ENCODE measurements at regions not wholly inside any gene's neighbourhood (a gene's known extent, or its start where the extent isn't known, plus 50 kb on each side); places are given as distances from the start of the nearest gene placed in this dataset.

DNA sequence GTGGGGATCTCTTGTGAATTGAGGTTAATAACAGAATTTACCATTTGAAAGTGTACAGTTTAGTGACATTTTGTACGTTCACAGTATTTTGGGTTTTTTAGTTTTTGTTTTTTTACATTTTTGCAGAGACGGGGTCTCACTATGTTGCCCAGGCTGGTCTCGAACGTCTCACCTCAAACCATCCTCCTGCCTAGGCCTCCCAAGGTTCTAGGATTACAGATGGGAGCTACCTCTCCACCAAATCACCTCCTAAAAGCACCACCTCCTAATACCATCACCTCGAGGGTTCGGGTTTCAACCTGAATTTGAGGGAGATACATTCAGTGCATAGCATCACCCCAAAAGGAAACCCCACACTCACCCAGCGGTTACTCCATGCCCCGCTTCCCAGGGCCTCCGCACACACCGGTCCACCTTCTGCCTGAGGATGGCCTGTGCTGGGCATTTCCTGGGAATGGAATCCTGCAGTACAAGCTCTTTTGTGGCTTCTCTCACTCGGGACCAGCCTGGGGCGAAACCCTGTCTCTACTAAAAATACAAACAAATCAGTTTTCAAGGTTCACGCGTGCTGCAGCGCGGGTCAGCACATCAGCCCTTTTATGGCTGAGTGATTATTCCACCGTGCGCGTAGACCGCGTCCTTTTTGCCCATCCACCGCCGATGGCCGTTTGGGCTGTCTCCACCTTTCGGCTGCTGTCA, 182.7 kb upstream of the CIBAR2 start:
- peak overlapping the region in 1 of 3 experiments; percentile 46 for H3K27ac Mint-ChIP-seq
- H3K4me3 Mint-ChIP-seq, result no peak overlapping the region
- TF ChIP-seq, protein P1, sequence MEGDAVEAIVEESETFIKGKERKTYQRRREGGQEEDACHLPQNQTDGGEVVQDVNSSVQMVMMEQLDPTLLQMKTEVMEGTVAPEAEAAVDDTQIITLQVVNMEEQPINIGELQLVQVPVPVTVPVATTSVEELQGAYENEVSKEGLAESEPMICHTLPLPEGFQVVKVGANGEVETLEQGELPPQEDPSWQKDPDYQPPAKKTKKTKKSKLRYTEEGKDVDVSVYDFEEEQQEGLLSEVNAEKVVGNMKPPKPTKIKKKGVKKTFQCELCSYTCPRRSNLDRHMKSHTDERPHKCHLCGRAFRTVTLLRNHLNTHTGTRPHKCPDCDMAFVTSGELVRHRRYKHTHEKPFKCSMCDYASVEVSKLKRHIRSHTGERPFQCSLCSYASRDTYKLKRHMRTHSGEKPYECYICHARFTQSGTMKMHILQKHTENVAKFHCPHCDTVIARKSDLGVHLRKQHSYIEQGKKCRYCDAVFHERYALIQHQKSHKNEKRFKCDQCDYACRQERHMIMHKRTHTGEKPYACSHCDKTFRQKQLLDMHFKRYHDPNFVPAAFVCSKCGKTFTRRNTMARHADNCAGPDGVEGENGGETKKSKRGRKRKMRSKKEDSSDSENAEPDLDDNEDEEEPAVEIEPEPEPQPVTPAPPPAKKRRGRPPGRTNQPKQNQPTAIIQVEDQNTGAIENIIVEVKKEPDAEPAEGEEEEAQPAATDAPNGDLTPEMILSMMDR (IDR thresholded peaks at IDR 0.05; ENCODE audit: unreplicated experiment in 3 of 3), result no peak
- H3K36me3 Mint-ChIP-seq (ENCODE audit: low read depth), result peaks cover 6% of the 10 kb centered on the region
- peaks cover 43% of the 10 kb centered on the region for H3K4me1 Mint-ChIP-seq
- H3K27me3 Mint-ChIP-seq (ENCODE audit: low read depth), result no peaks in the 10 kb centered on the region
- H3K9me3 Mint-ChIP-seq, result no peaks in the 10 kb centered on the region

DNA sequence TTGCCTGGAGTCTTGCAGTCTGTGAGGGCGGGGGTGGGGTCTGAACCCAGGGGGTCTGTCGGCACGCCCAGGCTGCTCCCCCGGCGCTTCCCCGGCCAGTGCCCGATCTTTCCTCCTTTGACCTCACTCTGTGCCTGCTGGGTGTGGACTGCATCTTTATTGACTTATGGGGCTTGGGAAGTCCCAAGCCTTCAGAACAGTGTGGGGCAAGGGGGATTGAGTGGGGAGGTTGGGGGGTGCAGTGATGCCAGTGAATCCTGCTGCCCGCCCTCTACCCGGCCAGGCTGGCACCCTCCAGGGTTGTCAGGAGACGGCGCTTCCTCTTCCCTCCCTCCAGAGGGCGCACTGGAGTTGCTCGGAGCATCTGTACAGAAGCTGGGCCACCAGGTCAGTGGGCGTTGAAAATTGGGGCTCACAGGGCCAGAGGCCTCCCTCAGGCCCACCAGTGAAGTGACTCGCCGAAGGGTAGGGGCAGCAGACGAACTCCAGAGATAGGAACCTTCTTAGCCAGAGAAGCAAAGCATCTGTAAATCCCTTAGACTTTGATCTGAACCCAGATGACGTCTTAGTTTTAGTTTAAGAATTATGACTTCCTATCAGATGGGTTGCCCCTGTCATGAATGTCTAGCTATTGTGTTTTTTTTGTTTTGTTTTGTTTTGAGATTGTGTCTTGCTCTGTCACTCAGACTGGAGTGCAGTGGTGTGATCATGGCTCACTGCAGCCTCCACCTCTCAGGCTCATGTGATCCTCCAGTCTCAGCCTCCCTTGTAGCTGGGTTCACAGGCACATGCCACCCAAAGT, 184.8 kb upstream of the CIBAR2 start:
- Mint-ChIP-seq H3K4me1 (peaks cover 57% of the 10 kb centered on the region), H3K27ac (peak overlapping the region in 2 of 3 experiments; percentile 83 to 87), H3K4me3 (no peak overlapping the region), H3K27me3 (ENCODE audit: low read depth) (peaks cover 8% of the 10 kb centered on the region), H3K9me3 (no peaks in the 10 kb centered on the region), H3K36me3 (ENCODE audit: low read depth) (peaks cover 6% of the 10 kb centered on the region)
- TF ChIP-seq, protein P1 (IDR thresholded peaks at IDR 0.05; ENCODE audit: unreplicated experiment in 3 of 3), result peak; percentile 49 to 58 (median 51)

DNA sequence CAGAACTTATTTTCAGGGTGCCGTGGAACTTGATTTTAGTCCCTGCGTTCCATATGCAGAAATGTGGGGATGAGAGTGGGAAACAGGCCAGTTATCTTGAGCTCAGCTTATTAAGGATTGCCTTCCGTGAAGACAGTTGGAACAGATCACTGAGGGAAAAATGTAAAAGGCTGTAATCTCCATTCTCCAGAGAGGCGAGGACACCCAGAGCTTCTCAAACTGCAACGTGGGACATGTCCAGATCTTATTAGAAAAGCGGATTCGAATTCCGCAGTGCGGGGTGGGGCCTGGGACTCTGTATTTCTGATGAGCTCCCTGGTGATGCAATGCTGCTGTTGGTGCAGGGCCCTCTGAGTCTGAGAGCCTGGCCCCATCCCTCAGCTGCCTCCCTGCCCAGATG, 185.6 kb upstream of the CIBAR2 start:
- peak overlapping the region in 2 of 3 experiments; percentile 83 to 87 for H3K27ac Mint-ChIP-seq
- H3K4me1 Mint-ChIP-seq, result peaks cover 64% of the 10 kb centered on the region
- H3K4me3 Mint-ChIP-seq, result no peak overlapping the region
- H3K27me3 Mint-ChIP-seq (ENCODE audit: low read depth), result peaks cover 9% of the 10 kb centered on the region
- peaks cover 6% of the 10 kb centered on the region for H3K36me3 Mint-ChIP-seq (ENCODE audit: low read depth)
- TF ChIP-seq, protein P1 (IDR thresholded peaks at IDR 0.05; ENCODE audit: unreplicated experiment in 3 of 3), result no peak
- H3K9me3 Mint-ChIP-seq, result no peaks in the 10 kb centered on the region

DNA sequence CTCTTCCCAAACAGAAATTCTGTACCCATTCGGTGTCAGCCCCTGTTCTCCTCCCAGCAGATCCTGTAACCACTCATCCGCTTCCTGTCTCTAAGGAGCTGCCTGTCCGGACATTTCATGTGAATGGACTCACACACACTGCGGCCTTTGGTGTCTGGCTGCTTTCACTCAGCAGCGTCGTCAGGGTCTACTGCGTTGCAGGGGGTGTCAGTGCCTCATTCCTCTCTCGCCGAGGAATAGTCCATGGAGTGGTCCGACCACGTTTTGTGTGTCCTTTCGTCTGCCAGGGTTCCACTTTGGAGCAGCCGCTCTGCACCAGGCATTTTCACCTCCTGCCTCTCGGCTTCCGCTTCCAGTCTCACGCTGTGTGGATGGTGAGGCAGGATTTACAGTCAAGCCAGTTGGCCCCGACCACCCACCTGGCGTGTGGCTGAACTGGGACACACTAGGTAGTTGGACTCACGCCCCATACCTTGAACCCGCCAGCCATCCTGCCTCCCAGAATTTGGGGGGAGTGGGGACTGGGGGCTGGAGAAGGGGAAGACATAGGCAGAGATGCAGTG, 188.2 kb upstream of the CIBAR2 start:
- peaks cover 50% of the 10 kb centered on the region for H3K4me1 Mint-ChIP-seq
- peak overlapping the region; percentile 69 to 77 (median 72) for H3K27ac Mint-ChIP-seq
- H3K4me3 Mint-ChIP-seq, result peak overlapping the region in 1 of 3 experiments; percentile 1

DNA sequence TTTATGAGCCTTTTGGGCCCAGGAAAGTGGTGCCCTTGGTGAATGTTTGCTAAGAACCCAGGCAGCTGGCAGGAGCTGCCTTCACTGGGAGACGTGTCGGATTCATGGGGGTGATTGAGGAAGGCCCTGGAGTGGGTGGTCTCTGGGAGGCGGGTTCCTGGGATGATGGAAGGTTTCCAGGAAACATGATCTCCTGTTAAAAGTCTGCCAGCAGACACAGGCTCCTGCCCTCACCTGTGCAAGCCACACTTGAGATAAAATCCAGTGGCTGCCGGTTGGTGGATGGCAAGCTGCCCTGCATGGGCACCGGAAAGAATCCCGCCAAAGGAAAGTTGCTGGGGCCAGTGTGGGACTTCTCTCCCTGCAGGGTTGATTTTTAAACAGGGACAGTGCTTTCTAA, 189.0 kb upstream of the CIBAR2 start:
- no peaks in the 10 kb centered on the region for H3K9me3 Mint-ChIP-seq
- peaks cover 9% of the 10 kb centered on the region for H3K27me3 Mint-ChIP-seq (ENCODE audit: low read depth)
- TF ChIP-seq, protein P1 (IDR thresholded peaks at IDR 0.05; ENCODE audit: unreplicated experiment in 3 of 3), result no peak
- peak overlapping the region; percentile 27 to 77 (median 41) for H3K27ac Mint-ChIP-seq
- peak overlapping the region in 1 of 3 experiments; percentile 43 for H3K4me3 Mint-ChIP-seq
- no peaks in the 10 kb centered on the region for H3K36me3 Mint-ChIP-seq (ENCODE audit: low read depth)
- H3K4me1 Mint-ChIP-seq, result peaks cover 54% of the 10 kb centered on the region

More for the DNA sequence above, 188.2 kb upstream of the CIBAR2 start:
- Mint-ChIP-seq H3K9me3 (no peaks in the 10 kb centered on the region), H3K36me3 (ENCODE audit: low read depth) (peaks cover under 1% of the 10 kb centered on the region), H3K27me3 (ENCODE audit: low read depth) (peaks cover 9% of the 10 kb centered on the region)
- TF ChIP-seq, protein P1 (IDR thresholded peaks at IDR 0.05; ENCODE audit: unreplicated experiment in 3 of 3), result no peak

Data from nephron (organoid).